ENCODE measurements at regions not wholly inside any gene's neighbourhood (a gene's known extent, or its start where the extent isn't known, plus 50 kb on each side); places are given as distances from the start of the nearest gene placed in this dataset.
"Not testable (repeated sequence)": the region's sequence is repeated elsewhere in the genome, so short reads cannot be mapped to it uniquely, and the experiment has no call there.

DNA sequence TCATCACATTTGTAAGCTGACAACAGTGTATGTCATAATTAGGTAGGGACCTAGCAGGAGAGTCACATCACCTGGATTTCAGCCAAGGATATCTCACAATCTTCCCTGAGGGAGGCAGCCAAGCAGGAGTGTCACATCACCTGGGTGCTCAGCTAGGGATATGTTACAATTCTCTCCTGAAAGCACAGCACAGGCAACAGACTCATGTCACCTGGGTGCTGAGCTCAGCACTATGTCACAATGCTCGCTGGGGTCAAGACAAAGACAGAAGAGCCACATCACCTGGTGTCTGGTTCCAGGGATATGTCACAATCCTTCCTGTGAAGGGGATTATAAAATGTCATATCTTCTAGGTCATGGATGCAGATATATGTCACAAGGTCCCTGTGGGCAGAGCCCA lies 123.7 kb downstream of the ZNF675 start:
- Histone ChIP-seq H3K4me1 (ENCODE audit: insufficient read depth, insufficient read length) (no peaks in the 10 kb centered on the region), H3K4me3 (ENCODE audit: insufficient read length, low read depth) (no peak overlapping the region), H3K36me3 (ENCODE audit: insufficient read depth, insufficient read length, low read length) (no peaks in the 10 kb centered on the region), H3K27me3 (ENCODE audit: insufficient read depth, insufficient read length) (no peaks in the 10 kb centered on the region), H3K9ac (ENCODE audit: insufficient read length, low read depth) (no peak overlapping the region), H3K9me3 (ENCODE audit: insufficient read depth, low read length) (peaks cover 21% of the 10 kb centered on the region; the same call in 1 of the 2 replicates)
- TF ChIP-seq SUZ12 (IDR thresholded peaks at IDR 0.05; ENCODE audit: extremely low read depth, insufficient read depth, insufficient read length) (no peak), YY1 (IDR thresholded peaks at IDR 0.05; ENCODE audit: insufficient read depth, insufficient read length) (no peak), ZNF274 (IDR thresholded peaks at IDR 0.05; ENCODE audit: low read depth, low read length) (no peak)
- DNase-seq (ENCODE audit: low read depth, low spot score): no peak

DNA sequence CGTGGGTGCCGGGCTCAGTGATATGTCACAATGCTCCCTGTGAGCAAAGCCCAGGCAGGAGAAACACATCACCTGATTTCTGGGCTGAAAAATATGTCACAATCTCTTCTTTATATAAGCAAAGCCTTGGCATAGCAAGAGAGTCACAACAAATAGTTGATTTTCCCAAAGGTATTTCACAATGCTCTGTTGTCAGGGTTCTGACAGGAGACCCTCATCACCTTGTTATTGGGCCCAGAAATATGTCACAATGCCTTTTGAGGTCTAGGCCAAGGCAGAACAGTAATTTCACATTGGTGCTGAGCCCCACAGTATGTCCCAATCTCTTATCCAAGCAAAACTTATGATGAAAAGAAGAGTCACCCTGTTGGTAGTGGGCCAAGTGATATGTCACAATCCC lies 125.7 kb downstream of the ZNF675 start:
- H3K4me1 ChIP-seq (ENCODE audit: insufficient read depth, insufficient read length): no peaks in the 10 kb centered on the region
- no peaks in the 10 kb centered on the region for H3K27me3 ChIP-seq (ENCODE audit: insufficient read depth, insufficient read length)
- H3K4me3 ChIP-seq (ENCODE audit: insufficient read length, low read depth): no peak overlapping the region
- no peak for DNase-seq (ENCODE audit: low read depth, low spot score)
- no peak overlapping the region for H3K9ac ChIP-seq (ENCODE audit: insufficient read length, low read depth)
- no peaks in the 10 kb centered on the region for H3K36me3 ChIP-seq (ENCODE audit: insufficient read depth, insufficient read length, low read length)
- TF ChIP-seq YY1 (IDR thresholded peaks at IDR 0.05; ENCODE audit: insufficient read depth, insufficient read length): no peak
- TF ChIP-seq ZNF274 (IDR thresholded peaks at IDR 0.05; ENCODE audit: low read depth, low read length): no peak
- TF ChIP-seq SUZ12 (IDR thresholded peaks at IDR 0.05; ENCODE audit: extremely low read depth, insufficient read depth, insufficient read length): no peak
- peaks cover 6% of the 10 kb centered on the region; the same call in 1 of the 2 replicates for H3K9me3 ChIP-seq (ENCODE audit: insufficient read depth, low read length)

DNA sequence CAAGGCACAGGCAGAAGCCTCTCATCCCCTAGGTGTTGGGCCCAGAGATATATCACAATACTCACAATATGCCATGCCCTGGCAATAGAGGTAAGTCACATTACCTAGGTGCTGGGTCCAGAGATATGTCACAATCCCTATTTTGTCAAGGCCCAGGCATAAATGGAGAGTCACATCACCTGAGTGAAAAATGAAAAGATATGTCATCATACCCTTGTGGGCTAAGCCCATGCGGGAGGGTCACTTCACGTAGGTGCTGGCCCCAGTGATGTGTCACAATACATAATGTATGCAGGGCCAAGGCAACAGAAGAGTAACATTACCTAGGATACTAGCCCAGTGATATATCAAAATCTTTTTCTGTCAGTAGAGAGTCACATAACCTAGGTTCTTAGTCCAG lies 127.0 kb downstream of the ZNF675 start:
- no peak overlapping the region for H3K4me3 ChIP-seq (ENCODE audit: insufficient read length, low read depth)
- no peaks in the 10 kb centered on the region for H3K4me1 ChIP-seq (ENCODE audit: insufficient read depth, insufficient read length)
- no peak for TF ChIP-seq YY1 (IDR thresholded peaks at IDR 0.05; ENCODE audit: insufficient read depth, insufficient read length)
- no peak for TF ChIP-seq ZNF274 (IDR thresholded peaks at IDR 0.05; ENCODE audit: low read depth, low read length)
- TF ChIP-seq SUZ12 (IDR thresholded peaks at IDR 0.05; ENCODE audit: extremely low read depth, insufficient read depth, insufficient read length): no peak
- H3K9me3 ChIP-seq (ENCODE audit: insufficient read depth, low read length): peaks cover 10% of the 10 kb centered on the region
- no peak overlapping the region for H3K9ac ChIP-seq (ENCODE audit: insufficient read length, low read depth)
- no peaks in the 10 kb centered on the region for H3K36me3 ChIP-seq (ENCODE audit: insufficient read depth, insufficient read length, low read length)
- H3K27me3 ChIP-seq (ENCODE audit: insufficient read depth, insufficient read length): no peaks in the 10 kb centered on the region
- no peak for DNase-seq (ENCODE audit: low read depth, low spot score)

DNA sequence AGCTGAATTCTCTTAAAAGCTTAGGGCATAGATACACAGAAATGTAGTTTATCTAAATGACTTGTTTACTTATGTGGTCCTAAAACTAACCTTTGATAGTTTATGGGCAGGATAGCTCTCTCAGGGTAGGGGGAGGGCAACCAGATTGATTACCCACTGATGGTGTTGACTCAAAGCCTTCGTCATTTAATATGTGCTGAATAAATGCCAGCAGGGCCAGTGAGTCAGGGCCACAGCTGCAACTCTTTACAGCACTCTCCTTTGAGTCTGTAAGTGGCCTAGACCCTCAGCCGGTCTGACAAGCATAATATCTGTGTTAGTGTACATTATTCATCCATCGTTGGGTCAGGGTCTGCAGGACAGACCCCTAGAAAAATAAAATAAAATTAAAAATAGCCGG lies 128.5 kb downstream of the ZNF675 start:
- H3K36me3 ChIP-seq (ENCODE audit: insufficient read depth, insufficient read length, low read length): no peaks in the 10 kb centered on the region
- H3K9ac ChIP-seq (ENCODE audit: insufficient read length, low read depth): no peak overlapping the region
- no peaks in the 10 kb centered on the region for H3K4me1 ChIP-seq (ENCODE audit: insufficient read depth, insufficient read length)
- DNase-seq (ENCODE audit: low read depth, low spot score): no peak
- no peaks in the 10 kb centered on the region for H3K27me3 ChIP-seq (ENCODE audit: insufficient read depth, insufficient read length)
- no peak overlapping the region for H3K4me3 ChIP-seq (ENCODE audit: insufficient read length, low read depth)
- peaks cover 23% of the 10 kb centered on the region for H3K9me3 ChIP-seq (ENCODE audit: insufficient read depth, low read length)
- TF ChIP-seq SUZ12 (IDR thresholded peaks at IDR 0.05; ENCODE audit: extremely low read depth, insufficient read depth, insufficient read length) (no peak), ZNF274 (IDR thresholded peaks at IDR 0.05; ENCODE audit: low read depth, low read length) (no peak), YY1 (IDR thresholded peaks at IDR 0.05; ENCODE audit: insufficient read depth, insufficient read length) (no peak)

DNA sequence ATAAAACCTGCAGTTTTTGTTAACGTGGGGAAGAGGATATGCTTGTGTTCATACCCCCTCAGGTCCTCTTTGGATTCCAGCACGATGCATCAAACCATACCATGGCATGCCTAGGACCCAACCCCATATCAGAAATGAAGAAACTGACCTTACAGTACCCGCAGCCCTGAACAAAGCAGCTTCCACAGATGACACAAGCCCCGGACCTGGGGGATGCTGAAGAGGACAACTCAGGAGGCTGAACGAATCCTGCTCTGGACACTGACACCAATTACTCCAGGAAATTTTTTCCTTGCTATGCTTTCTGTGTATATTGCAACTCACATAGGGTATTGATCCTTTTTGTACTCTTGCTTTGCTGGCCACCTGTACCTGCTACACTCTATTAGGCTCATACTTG lies 129.6 kb downstream of the ZNF675 start:
- DNase-seq (ENCODE audit: low read depth, low spot score): no peak
- Histone ChIP-seq H3K36me3 (ENCODE audit: insufficient read depth, insufficient read length, low read length) (no peaks in the 10 kb centered on the region), H3K27me3 (ENCODE audit: insufficient read depth, insufficient read length) (no peaks in the 10 kb centered on the region), H3K9ac (ENCODE audit: insufficient read length, low read depth) (no peak overlapping the region), H3K4me3 (ENCODE audit: insufficient read length, low read depth) (no peak overlapping the region), H3K9me3 (ENCODE audit: insufficient read depth, low read length) (peaks cover 34% of the 10 kb centered on the region), H3K4me1 (ENCODE audit: insufficient read depth, insufficient read length) (no peaks in the 10 kb centered on the region)
- TF ChIP-seq YY1 (IDR thresholded peaks at IDR 0.05; ENCODE audit: insufficient read depth, insufficient read length) (no peak), SUZ12 (IDR thresholded peaks at IDR 0.05; ENCODE audit: extremely low read depth, insufficient read depth, insufficient read length) (no peak), ZNF274 (IDR thresholded peaks at IDR 0.05; ENCODE audit: low read depth, low read length) (no peak)

DNA sequence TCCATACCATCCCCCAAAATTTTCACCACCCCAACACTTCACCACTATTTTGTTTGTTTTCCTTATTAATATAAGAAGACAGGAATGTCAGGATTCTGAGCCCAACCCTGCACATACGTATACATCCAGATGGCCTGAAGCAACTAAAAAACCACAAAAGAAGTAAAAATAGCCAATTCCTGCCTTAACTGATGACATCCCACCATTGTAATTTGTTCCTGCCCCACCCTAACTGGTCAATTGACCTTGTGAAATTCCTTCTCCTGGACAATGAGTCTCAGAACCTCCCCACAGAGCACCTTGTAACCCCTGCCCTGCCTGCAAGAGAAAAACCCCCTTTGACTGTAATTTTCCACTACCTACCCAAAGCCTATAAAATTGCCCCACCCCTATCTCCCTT lies 132.5 kb downstream of the ZNF675 start:
- Histone ChIP-seq H3K36me3 (ENCODE audit: insufficient read depth, insufficient read length, low read length) (no peaks in the 10 kb centered on the region), H3K27me3 (ENCODE audit: insufficient read depth, insufficient read length) (no peaks in the 10 kb centered on the region), H3K4me1 (ENCODE audit: insufficient read depth, insufficient read length) (no peaks in the 10 kb centered on the region), H3K9ac (ENCODE audit: insufficient read length, low read depth) (no peak overlapping the region), H3K9me3 (ENCODE audit: insufficient read depth, low read length) (peaks cover 61% of the 10 kb centered on the region), H3K4me3 (ENCODE audit: insufficient read length, low read depth) (no peak overlapping the region)
- TF ChIP-seq YY1 (IDR thresholded peaks at IDR 0.05; ENCODE audit: insufficient read depth, insufficient read length): no peak
- TF ChIP-seq ZNF274 (IDR thresholded peaks at IDR 0.05; ENCODE audit: low read depth, low read length): no peak
- no peak for TF ChIP-seq SUZ12 (IDR thresholded peaks at IDR 0.05; ENCODE audit: extremely low read depth, insufficient read depth, insufficient read length)
- DNase-seq (ENCODE audit: low read depth, low spot score): no peak

DNA sequence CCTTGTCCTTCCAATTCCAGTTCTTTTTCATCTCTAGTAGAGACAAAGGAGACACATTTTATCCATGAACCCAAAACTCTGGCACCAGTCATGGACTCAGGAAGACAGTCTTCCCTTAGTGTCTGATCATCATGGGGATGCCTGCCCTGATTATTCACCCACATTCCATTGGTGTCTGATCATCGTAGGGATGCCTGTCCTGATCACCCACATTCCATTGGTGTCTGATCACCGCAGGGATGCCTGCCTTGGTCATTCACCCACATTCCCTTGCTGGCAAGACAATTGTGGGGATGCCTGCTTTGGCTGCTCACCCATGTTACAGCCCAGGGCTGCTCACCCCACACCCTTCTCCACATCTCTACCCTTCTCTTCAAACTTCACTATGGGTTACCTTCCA lies 136.9 kb downstream of the ZNF675 start:
- H3K4me1 ChIP-seq (ENCODE audit: insufficient read depth, insufficient read length); DNase-seq (ENCODE audit: low read depth, low spot score); H3K4me3 ChIP-seq (ENCODE audit: insufficient read length, low read depth); H3K36me3 ChIP-seq (ENCODE audit: insufficient read depth, insufficient read length, low read length); H3K27me3 ChIP-seq (ENCODE audit: insufficient read depth, insufficient read length); H3K9ac ChIP-seq (ENCODE audit: insufficient read length, low read depth): not testable (repeated sequence)
- H3K9me3 ChIP-seq (ENCODE audit: insufficient read depth, low read length): peaks cover 87% of the 10 kb centered on the region
